GM18499 (cell line): ENCODE measurements at regions not wholly inside any gene's neighbourhood (a gene's known extent, or its start where the extent isn't known, plus 50 kb on each side); places are given as distances from the start of the nearest gene placed in this dataset.

Experiments
- ATAC-seq: cut with Tn5 transposase; IDR thresholded peaks from one replicate; pipeline ENCODE4 v1.9.1; 2021; ENCODE audit warnings: moderate number of reproducible peaks; ENCODE audit not compliant: insufficient read depth, unreplicated experiment

DNA sequence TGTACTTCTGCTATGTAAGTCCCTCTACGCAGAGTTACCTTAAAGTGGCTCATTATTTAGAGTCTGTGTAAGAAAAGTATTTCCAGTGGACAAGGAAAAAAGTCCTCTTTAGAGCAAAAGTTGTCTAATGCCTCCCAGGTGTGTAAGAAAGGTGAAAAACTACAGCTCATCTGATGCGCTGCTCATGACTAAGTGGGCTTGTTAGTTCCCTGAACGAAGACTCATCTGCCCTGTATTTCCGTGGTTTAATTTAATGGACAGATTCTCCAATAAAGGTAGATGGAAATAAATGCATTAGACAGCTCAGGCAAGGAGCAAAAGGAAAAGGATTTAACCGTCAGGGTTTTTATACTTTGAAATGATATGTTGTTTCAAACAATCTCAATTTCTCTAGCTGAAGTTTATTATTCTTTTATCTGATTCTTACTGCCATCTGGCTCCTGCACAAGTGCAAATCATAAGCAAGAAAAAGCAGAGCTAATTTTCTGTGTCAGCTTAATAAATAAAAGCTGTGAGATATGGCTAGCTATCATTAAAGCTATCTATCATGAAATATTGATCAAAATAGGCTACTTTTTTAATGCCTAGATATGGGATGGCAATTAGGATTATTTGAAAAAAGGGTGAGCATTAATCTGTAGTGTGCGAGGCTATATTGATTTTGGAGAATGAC is 73.7 kb upstream of the PCDH9 start:
- ATAC-seq = no peak

DNA sequence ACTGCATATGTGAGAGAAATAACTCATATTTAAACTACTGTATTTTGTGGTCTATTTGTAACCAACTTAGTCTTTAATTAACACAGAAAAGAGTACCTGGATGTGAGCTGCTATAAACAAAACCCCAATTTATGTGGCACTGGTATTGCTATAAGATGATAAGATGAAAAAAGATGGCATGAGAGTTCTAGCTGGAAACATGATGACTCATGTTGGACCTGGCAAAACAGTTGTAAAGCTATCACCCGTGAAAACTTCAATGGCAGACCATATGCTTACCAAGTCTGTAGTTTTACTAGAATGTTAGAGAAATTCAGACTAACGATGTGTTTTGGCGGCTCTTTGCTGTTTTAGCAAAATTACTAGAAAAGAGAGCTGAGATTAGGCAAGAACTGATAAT is 69.6 kb upstream of the PCDH9 start:
- ATAC-seq = no peak

- ATAC-seq = no peak
Observed at GRCh38 chr13:67299072-67299635, 69.0 kb upstream of the PCDH9 start.

DNA sequence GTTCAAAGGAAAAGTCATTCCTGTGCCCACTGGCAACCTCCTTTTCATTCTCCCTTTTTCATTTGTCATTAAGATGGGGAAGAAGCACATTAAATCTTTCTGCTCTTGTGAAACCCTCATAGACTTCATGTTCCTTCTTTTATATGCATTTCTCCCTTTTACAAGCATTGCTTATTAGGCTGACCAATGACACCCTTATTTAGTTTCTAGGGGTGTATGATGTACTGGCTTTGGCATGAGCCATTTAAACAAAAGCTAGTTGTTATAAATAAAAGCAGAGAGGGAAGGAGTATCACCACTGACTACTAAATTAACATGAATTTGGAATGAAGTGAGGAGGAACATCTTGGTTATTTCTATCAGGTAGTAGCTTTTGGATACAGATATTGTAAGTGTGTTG is 68.2 kb upstream of the PCDH9 start:
- no peak for ATAC-seq

GRCh38 chr13:67296511-67296910 is 66.4 kb upstream of the PCDH9 start:
- ATAC-seq = no peak

GRCh38 chr13:67292886-67293285 is 62.8 kb upstream of the PCDH9 start:
- no peak for ATAC-seq

DNA sequence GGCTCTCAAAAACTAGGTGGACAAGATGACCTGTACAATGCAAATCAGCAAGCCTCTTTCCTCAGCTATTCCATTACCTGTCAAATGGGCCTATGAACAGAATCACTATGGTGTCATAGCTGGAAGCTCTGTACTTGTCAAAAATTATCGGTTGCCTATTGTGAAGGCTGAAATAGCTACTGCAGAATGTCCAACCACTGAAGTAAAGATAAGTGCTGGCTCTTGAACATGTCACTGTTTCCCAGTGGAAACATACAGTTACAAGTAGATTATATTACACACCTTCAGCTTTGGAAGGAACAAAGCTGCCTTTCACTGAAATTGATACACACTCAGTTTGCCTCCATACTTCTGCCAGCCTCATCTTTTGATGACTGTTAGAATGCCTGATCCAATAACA is 55.5 kb upstream of the PCDH9 start:
- ATAC-seq = no peak

DNA sequence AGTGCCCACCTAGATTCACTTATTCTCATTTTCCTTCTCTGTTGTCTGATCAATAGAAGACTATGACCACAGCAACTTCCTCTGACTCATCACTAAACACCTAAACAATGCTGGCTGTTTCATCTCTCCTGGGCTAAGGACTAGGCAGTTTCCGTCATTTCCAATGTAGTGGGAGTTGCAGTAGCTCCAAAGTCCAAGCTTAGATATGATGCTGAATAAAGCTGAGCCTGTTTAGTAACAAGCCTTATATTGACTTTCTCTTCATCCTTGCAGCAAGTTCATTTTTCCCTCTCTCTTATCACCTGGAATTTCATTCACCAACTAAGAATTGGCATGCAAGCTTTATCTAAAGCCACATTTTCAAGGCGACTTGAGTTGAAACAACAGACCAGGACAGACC is 53.5 kb upstream of the PCDH9 start:
- no peak for ATAC-seq

DNA sequence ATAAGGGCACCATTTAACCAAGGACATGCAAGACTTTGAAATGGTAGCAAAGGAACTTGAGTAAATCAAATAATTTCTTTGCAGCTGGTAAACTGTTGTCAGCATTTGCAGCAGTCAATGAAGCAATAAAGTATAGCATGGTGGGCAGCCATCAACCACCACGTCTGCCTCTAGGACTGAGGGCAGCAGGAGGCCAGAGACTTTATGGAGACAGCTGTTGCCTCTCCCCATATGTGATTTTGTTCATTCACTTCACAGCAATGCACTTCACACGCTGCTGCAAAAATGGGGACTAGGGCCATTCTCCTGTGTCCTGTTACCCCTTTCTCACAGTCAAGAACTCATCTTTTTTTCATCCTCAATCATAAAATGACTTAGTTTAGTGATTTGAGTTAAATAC is 51.3 kb upstream of the PCDH9 start:
- no peak for ATAC-seq
